ENCODE measurements at regions not wholly inside any gene's neighbourhood (a gene's known extent, or its start where the extent isn't known, plus 50 kb on each side); places are given as distances from the start of the nearest gene placed in this dataset.

DNA sequence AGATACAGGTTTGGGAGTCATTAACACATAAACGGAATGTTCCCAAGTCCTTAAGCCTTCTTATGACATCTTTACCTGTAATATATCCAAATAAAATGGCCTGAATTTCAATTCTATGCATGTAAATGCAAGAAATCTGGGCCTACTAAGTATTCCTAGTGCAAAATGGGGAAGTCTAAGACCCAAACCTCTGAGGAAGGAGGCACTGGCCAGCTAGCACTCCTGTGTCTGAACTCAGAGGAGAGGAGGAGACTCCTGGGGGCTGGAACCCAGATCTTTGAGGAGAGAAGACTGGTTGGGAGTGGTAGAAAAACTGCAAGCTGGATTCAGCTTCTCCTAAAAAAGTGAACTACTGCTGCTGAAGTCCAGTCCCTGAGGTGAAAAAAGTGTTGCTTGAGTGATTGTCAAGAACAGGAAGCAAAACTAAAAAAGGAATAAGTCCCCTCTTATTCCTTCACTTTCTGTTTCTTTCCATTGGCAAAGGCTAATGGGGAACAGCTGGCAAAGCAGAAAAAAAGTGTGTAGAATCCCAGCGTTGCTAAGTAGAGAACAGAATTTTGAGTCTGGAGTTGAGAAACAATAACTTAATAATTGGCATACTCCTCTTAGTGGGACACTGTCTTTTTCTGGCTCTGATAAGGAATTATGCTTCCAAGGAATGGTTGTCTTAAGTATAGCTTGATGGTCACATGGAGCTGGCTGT lies 54.8 kb upstream of the ATP2C1 start:
- no peak for ATAC-seq
- DNase-seq, result no peak
- intact Hi-C loops (cut with micrococcal nuclease), result no loop called here

DNA sequence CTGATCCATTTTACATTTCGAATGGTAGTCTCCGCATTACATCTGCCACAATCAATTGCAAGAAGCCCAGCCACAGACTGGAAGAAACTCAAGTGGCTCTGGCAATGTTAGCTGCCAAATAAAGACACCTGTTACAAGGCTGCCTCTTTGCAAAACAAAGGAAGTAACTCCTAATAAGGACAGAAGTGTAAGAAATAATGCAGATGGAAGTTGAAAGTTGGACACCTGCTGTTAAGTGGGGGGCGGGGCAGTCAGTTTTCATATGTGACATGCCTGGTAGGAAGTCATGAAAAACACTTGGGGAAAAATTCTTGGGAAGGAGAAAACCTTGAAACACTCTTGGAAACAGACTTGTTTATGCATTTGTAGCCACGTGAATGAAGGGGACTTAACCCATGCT lies 54.1 kb upstream of the ATP2C1 start:
- DNase-seq, result peak; percentile 32
- ATAC-seq, result no peak
- intact Hi-C loops (cut with micrococcal nuclease), result no loop called here

DNA sequence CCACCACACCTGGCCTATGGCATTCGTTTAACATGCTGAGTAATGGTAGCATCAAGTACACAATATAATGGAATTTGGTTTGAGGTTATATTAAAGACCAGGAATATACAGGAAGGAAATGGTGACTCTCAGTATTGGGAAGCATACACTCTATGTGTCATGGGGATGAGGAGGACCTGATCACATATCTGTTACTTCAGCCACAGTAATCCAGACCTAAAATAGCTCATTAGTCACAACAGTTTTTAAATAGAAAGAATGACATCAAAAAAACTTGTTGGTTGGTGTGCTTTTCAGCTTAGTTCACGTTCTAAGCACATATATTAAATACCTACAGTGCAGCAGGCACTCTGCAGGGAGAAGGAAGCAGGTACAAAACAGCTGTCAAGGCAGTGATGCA lies 52.5 kb upstream of the ATP2C1 start:
- DNase-seq, result no peak
- intact Hi-C loops (cut with micrococcal nuclease), result no loop called here
- ATAC-seq, result peak; percentile 67

GRCh38 chr3:130843441-130843840 lies 50.4 kb upstream of the ATP2C1 start:
- ATAC-seq, result peak; percentile 91
- no peak for DNase-seq

More at GRCh38 chr3:130843441-130843840, 50.4 kb upstream of the ATP2C1 start:
- intact Hi-C loops (cut with micrococcal nuclease), result no loop called here

Measured in left ventricle myocardium superior (tissue), 1 donor.